MCF 10A (cell line): ENCODE measurements at regions not wholly inside any gene's neighbourhood (a gene's known extent, or its start where the extent isn't known, plus 50 kb on each side); places are given as distances from the start of the nearest gene placed in this dataset.

Experiments used
- BruUV-seq: library from RNA; stranded (reverse); fragments of 400-500 nt; replicated peaks from 2 replicates; lab custom pipeline; 2021; lab: Mats Ljungman, UMichigan
- CTCF ChIA-PET: fragments of 300-600 bp; sonication (Branson Sonifier 250); formaldehyde crosslinking; extraction: SDS; loops from one replicate; lab custom pipeline; 2021; ENCODE audit warnings: antibody characterized with exemption, inconsistent platforms; lab: Yijun Ruan, JAX
- POLR2A ChIA-PET: fragments of 300-600, 350-650 bp; sonication (Branson Sonifier 250); formaldehyde crosslinking; extraction: SDS; loops from one replicate; lab custom pipeline; 2020; ENCODE audit warnings: antibody characterized with exemption, inconsistent platforms; lab: Yijun Ruan, JAX
- DNase-seq: peaks from one replicate; pipeline ENCODE4 v3.0.0-alpha.2; 2018; ENCODE audit not compliant: unreplicated experiment
- H3K27ac Mint-ChIP-seq: one replicate; pipeline ENCODE4 v1.8.0; 2022; ENCODE audit warnings: mild to moderate bottlenecking, low read depth, mixed read lengths; ENCODE audit not compliant: unreplicated experiment
- H3K27me3 Mint-ChIP-seq: one replicate; pipeline ENCODE4 v1.8.0; 2022; ENCODE audit warnings: mixed read lengths; ENCODE audit not compliant: insufficient read depth, unreplicated experiment
- H3K36me3 Mint-ChIP-seq: one replicate; pipeline ENCODE4 v1.8.0; 2022; ENCODE audit warnings: mild to moderate bottlenecking, moderate library complexity, mixed read lengths; ENCODE audit not compliant: insufficient read depth, unreplicated experiment
- H3K4me1 Mint-ChIP-seq: one replicate; pipeline ENCODE4 v1.8.0; 2022; ENCODE audit warnings: mixed read lengths; ENCODE audit not compliant: insufficient read depth, unreplicated experiment
- H3K4me3 Mint-ChIP-seq: one replicate; pipeline ENCODE4 v1.8.0; 2022; ENCODE audit warnings: mild to moderate bottlenecking, moderate library complexity, mixed read lengths; ENCODE audit not compliant: unreplicated experiment
- H3K9me3 Mint-ChIP-seq: one replicate; pipeline ENCODE4 v1.8.0; 2022; ENCODE audit warnings: mixed read lengths; ENCODE audit not compliant: unreplicated experiment
- intact Hi-C: fragments of 100-400 bp; cut with micrococcal nuclease; formaldehyde crosslinking; loops from 2 replicates; pipeline ENCODE4 v1.14.1; 2022
- TF ChIP-seq, protein P1 (sequence below): fragments of 200-600 bp; IDR thresholded peaks from one replicate; pipeline ENCODE4 v1.8.0; 2022; ENCODE audit warnings: antibody characterized with exemption, mild to moderate bottlenecking; ENCODE audit not compliant: unreplicated experiment

DNA sequence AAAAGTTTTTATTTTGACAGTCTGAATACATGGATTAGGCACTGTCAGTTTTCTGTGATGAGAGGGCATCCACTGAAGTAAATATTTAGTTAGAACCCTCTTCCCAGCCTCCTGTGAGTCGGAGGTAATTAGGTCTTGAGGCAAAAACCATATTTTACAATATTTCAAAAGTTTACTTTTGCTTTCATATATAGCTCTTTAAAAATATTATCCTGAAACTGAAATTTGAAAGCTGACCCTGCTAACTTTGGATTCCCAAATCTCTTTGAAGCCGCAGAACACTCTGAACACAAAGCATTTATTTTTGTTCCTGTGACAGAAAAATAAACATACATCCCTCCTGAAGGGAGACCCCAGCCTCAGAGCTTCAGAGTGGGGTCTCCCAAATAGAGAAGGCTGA, 317.4 kb downstream of the KIF20B start:
- H3K36me3 Mint-ChIP-seq, result no peaks in the 10 kb centered on the region
- no peak for DNase-seq
- H3K27me3 Mint-ChIP-seq, result no peaks in the 10 kb centered on the region
- H3K27ac Mint-ChIP-seq, result no peak overlapping the region
- H3K9me3 Mint-ChIP-seq, result no peaks in the 10 kb centered on the region
- ChIA-PET POLR2A (interaction anchor here (0.6 kb wide), 1 partner anchor 33 kb away, joined by 3 read pairs; no protein-coding TSS in a partner anchor), CTCF (no interaction called here)
- TF ChIP-seq, protein P1, sequence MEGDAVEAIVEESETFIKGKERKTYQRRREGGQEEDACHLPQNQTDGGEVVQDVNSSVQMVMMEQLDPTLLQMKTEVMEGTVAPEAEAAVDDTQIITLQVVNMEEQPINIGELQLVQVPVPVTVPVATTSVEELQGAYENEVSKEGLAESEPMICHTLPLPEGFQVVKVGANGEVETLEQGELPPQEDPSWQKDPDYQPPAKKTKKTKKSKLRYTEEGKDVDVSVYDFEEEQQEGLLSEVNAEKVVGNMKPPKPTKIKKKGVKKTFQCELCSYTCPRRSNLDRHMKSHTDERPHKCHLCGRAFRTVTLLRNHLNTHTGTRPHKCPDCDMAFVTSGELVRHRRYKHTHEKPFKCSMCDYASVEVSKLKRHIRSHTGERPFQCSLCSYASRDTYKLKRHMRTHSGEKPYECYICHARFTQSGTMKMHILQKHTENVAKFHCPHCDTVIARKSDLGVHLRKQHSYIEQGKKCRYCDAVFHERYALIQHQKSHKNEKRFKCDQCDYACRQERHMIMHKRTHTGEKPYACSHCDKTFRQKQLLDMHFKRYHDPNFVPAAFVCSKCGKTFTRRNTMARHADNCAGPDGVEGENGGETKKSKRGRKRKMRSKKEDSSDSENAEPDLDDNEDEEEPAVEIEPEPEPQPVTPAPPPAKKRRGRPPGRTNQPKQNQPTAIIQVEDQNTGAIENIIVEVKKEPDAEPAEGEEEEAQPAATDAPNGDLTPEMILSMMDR, result no peak
- H3K4me1 Mint-ChIP-seq, result no peaks in the 10 kb centered on the region
- no peak overlapping the region for H3K4me3 Mint-ChIP-seq
- no TSS peak for BruUV-seq
- intact Hi-C loops, result no loop called here

DNA sequence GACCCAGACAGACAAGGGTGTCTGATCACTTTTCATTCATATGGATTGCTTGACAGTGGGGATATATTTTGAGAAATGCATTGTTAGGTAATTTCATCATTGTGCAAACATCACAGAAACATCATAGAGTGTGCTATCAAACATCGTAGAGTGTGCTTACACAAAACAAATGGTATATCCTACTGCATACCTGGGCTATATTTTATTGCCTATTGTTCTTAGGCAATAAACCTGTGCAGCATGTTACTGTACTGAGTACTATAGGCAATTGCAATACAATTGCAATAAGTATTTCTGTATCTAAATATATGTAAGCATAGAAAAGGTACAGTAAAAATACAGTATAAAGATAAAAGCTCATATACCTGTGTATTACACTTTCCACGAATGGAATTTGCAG, 319.1 kb downstream of the KIF20B start:
- TF ChIP-seq, protein P1, result no peak
- POLR2A ChIA-PET, result interaction anchor here (1.4 kb wide), 1 partner anchor 31 kb away, joined by 4 read pairs; no protein-coding TSS in a partner anchor
- Mint-ChIP-seq H3K4me3 (no peak overlapping the region), H3K36me3 (no peaks in the 10 kb centered on the region), H3K27ac (no peak overlapping the region), H3K4me1 (no peaks in the 10 kb centered on the region), H3K27me3 (no peaks in the 10 kb centered on the region), H3K9me3 (no peaks in the 10 kb centered on the region)
- DNase-seq, result no peak
- CTCF ChIA-PET, result interaction anchor here (1.0 kb wide), 1 partner anchor 12 kb away, joined by 3 read pairs; no protein-coding TSS in a partner anchor
- no TSS peak for BruUV-seq
- intact Hi-C loops, result no loop called here

- H3K4me1 Mint-ChIP-seq, result no peaks in the 10 kb centered on the region
- no peak for DNase-seq
- POLR2A ChIA-PET, result no interaction called here
- no peaks in the 10 kb centered on the region for H3K36me3 Mint-ChIP-seq
- H3K27ac Mint-ChIP-seq, result no peak overlapping the region
- TF ChIP-seq, protein P1, result no peak
- H3K9me3 Mint-ChIP-seq, result no peaks in the 10 kb centered on the region
- intact Hi-C loops, result no loop called here
- no peak overlapping the region for H3K4me3 Mint-ChIP-seq
- BruUV-seq, result no TSS peak
- no peaks in the 10 kb centered on the region for H3K27me3 Mint-ChIP-seq
- CTCF ChIA-PET, result no interaction called here
Observed at GRCh38 chr10:90023950-90024349, 322.6 kb downstream of the KIF20B start.

- H3K9me3 Mint-ChIP-seq, result no peaks in the 10 kb centered on the region
- POLR2A ChIA-PET, result no interaction called here
- CTCF ChIA-PET, result interaction anchor here (0.6 kb wide), 1 partner anchor 567 kb away, joined by 4 read pairs; no protein-coding TSS in a partner anchor
- intact Hi-C loops, result no loop called here
- DNase-seq, result no peak
- BruUV-seq, result no TSS peak
- TF ChIP-seq, protein P1, result no peak
- no peaks in the 10 kb centered on the region for H3K4me1 Mint-ChIP-seq
- no peaks in the 10 kb centered on the region for H3K27me3 Mint-ChIP-seq
- H3K4me3 Mint-ChIP-seq, result no peak overlapping the region
- no peak overlapping the region for H3K27ac Mint-ChIP-seq
- H3K36me3 Mint-ChIP-seq, result no peaks in the 10 kb centered on the region
Observed at GRCh38 chr10:90028312-90028711, 326.9 kb downstream of the KIF20B start.
